BE2C (cell line): ENCODE measurements at regions not wholly inside any gene's neighbourhood (a gene's known extent, or its start where the extent isn't known, plus 50 kb on each side); places are given as distances from the start of the nearest gene placed in this dataset.

Experiments used
- DNase-seq: peaks from one replicate; pipeline ENCODE4 v3.0.0-alpha.2; 2020
- H3K27me3 ChIP-seq: fragments of 250-450 bp; sonication (Bioruptor Pico); 2 replicates; pipeline ENCODE4 v1.5.1; 2020; ENCODE audit warnings: mild to moderate bottlenecking
- H3K36me3 ChIP-seq: fragments of 250-450 bp; sonication (Bioruptor Pico); 2 replicates; pipeline ENCODE4 v1.5.1; 2020; ENCODE audit warnings: mild to moderate bottlenecking
- H3K4me1 ChIP-seq: fragments of 250-450 bp; sonication (Bioruptor Pico); 2 replicates; pipeline ENCODE4 v1.5.1; 2020
- H3K4me3 ChIP-seq: 2 replicates; pipeline ENCODE4 v1.5.1; 2011; ENCODE audit warnings: low read depth, low read length
- H3K9me3 ChIP-seq: fragments of 250-450 bp; sonication (Bioruptor Pico); 2 replicates; pipeline ENCODE4 v1.5.1; 2020
- CTCF ChIP-seq: IDR thresholded peaks from 2 replicates; pipeline ENCODE4 v1.5.1; 2012; ENCODE audit warnings: mild to moderate bottlenecking, low read depth, low read length

GRCh38 chr6:11437824-11438459 is 99.6 kb upstream of the TMEM170B start:
- H3K9me3 ChIP-seq: no peaks in the 10 kb centered on the region
- TF ChIP-seq CTCF: no peak
- DNase-seq: no peak
- no peak overlapping the region for H3K4me3 ChIP-seq
- no peaks in the 10 kb centered on the region for H3K4me1 ChIP-seq
- H3K27me3 ChIP-seq: no peaks in the 10 kb centered on the region
- no peaks in the 10 kb centered on the region for H3K36me3 ChIP-seq

- no peaks in the 10 kb centered on the region for H3K27me3 ChIP-seq
- no peaks in the 10 kb centered on the region for H3K9me3 ChIP-seq
- H3K4me1 ChIP-seq: no peaks in the 10 kb centered on the region
- no peaks in the 10 kb centered on the region for H3K36me3 ChIP-seq
- TF ChIP-seq CTCF: no peak
- no peak for DNase-seq
- H3K4me3 ChIP-seq: no peak overlapping the region
Measured at GRCh38 chr6:11436508-11437096, 100.9 kb upstream of the TMEM170B start.

GRCh38 chr6:11434565-11435326 is 102.8 kb upstream of the TMEM170B start:
- Histone ChIP-seq H3K36me3 (no peaks in the 10 kb centered on the region), H3K4me1 (no peaks in the 10 kb centered on the region), H3K4me3 (no peak overlapping the region), H3K9me3 (no peaks in the 10 kb centered on the region), H3K27me3 (no peaks in the 10 kb centered on the region)
- DNase-seq: no peak
- no peak for TF ChIP-seq CTCF

GRCh38 chr6:11433860-11434259 is 103.7 kb upstream of the TMEM170B start:
- Histone ChIP-seq H3K4me1 (no peaks in the 10 kb centered on the region), H3K9me3 (no peaks in the 10 kb centered on the region), H3K27me3 (no peaks in the 10 kb centered on the region), H3K36me3 (no peaks in the 10 kb centered on the region), H3K4me3 (no peak overlapping the region)
- TF ChIP-seq CTCF: no peak
- DNase-seq: no peak

GRCh38 chr6:11432713-11433450 is 104.7 kb upstream of the TMEM170B start:
- TF ChIP-seq CTCF: no peak
- Histone ChIP-seq H3K4me1 (no peaks in the 10 kb centered on the region), H3K4me3 (no peak overlapping the region), H3K36me3 (no peaks in the 10 kb centered on the region), H3K27me3 (no peaks in the 10 kb centered on the region), H3K9me3 (no peaks in the 10 kb centered on the region)
- no peak for DNase-seq

GRCh38 chr6:11432091-11432490 is 105.5 kb upstream of the TMEM170B start:
- no peaks in the 10 kb centered on the region for H3K36me3 ChIP-seq
- no peak for TF ChIP-seq CTCF
- H3K27me3 ChIP-seq: no peaks in the 10 kb centered on the region
- no peak overlapping the region for H3K4me3 ChIP-seq
- H3K9me3 ChIP-seq: no peaks in the 10 kb centered on the region
- no peaks in the 10 kb centered on the region for H3K4me1 ChIP-seq
- DNase-seq: no peak
